ENCODE measurements at regions not wholly inside any gene's neighbourhood (a gene's known extent, or its start where the extent isn't known, plus 50 kb on each side); places are given as distances from the start of the nearest gene placed in this dataset.

DNA sequence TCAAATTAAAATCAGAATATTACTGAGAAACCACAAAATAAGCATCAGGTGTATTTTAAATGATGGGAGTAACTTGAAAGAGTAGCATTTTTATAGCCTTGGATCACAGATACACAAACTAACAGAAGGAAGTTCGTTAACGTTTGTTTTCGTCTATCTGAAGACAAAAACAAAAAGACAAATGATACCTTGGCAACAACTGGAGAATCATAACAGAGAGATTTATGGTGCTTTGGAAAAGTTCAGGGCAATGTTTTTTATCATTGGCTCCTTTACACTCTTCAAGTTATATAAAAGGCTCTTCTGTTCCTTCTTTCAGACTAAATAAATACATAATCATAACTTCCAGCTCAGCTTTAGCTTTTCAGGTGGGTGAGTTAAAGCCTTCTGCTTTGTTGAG is 128.1 kb upstream of the VLDLR start:
- ChIA-PET POLR2A (no interaction called here), CTCF (no interaction called here)
- no peak for DNase-seq (ENCODE audit: low read depth)

DNA sequence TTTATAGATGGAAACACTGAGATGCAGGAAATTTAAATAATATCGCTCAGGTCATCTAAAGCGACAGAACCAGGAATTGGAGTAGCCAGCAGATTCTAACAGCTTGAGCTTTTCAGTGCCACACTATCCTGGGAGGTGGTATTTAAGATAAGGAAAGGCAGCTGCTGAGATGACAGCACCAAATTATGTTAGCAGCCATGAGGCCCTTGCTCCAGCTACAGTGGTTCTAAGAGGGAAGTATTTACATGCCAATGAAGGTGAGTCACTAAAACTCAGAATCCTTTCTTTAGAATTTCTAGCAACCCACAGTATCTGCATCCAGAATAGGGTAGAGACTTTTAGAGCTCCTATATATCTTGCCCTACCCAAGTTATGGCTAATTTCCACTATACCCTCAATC is 127.0 kb upstream of the VLDLR start:
- Histone ChIP-seq H3K27me3 (ENCODE audit: control insufficient read depth, insufficient read depth, low read length) (no peaks in the 10 kb centered on the region), H3K4me3 (ENCODE audit: low read depth, low read length) (no peak overlapping the region), H3K36me3 (ENCODE audit: control insufficient read depth, insufficient read depth, low read length) (no peaks in the 10 kb centered on the region)
- no peak for DNase-seq (ENCODE audit: low read depth)
- CTCF ChIA-PET = interaction anchor here (1.1 to 1.2 kb wide), 2 partner anchors 9 to 17 kb away, joined by 3 to 4 read pairs; no protein-coding TSS in a partner anchor
- POLR2A ChIA-PET = no interaction called here
- TF ChIP-seq, protein P1, sequence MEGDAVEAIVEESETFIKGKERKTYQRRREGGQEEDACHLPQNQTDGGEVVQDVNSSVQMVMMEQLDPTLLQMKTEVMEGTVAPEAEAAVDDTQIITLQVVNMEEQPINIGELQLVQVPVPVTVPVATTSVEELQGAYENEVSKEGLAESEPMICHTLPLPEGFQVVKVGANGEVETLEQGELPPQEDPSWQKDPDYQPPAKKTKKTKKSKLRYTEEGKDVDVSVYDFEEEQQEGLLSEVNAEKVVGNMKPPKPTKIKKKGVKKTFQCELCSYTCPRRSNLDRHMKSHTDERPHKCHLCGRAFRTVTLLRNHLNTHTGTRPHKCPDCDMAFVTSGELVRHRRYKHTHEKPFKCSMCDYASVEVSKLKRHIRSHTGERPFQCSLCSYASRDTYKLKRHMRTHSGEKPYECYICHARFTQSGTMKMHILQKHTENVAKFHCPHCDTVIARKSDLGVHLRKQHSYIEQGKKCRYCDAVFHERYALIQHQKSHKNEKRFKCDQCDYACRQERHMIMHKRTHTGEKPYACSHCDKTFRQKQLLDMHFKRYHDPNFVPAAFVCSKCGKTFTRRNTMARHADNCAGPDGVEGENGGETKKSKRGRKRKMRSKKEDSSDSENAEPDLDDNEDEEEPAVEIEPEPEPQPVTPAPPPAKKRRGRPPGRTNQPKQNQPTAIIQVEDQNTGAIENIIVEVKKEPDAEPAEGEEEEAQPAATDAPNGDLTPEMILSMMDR (IDR thresholded peaks at IDR 0.05; ENCODE audit: insufficient read depth, low read depth, low read length) = no peak

More for the DNA sequence above, 128.1 kb upstream of the VLDLR start:
- TF ChIP-seq, protein P1 (IDR thresholded peaks at IDR 0.05; ENCODE audit: insufficient read depth, low read depth, low read length) = no peak
- Histone ChIP-seq H3K36me3 (ENCODE audit: control insufficient read depth, insufficient read depth, low read length) (no peaks in the 10 kb centered on the region), H3K4me3 (ENCODE audit: low read depth, low read length) (no peak overlapping the region), H3K27me3 (ENCODE audit: control insufficient read depth, insufficient read depth, low read length) (no peaks in the 10 kb centered on the region)

DNA sequence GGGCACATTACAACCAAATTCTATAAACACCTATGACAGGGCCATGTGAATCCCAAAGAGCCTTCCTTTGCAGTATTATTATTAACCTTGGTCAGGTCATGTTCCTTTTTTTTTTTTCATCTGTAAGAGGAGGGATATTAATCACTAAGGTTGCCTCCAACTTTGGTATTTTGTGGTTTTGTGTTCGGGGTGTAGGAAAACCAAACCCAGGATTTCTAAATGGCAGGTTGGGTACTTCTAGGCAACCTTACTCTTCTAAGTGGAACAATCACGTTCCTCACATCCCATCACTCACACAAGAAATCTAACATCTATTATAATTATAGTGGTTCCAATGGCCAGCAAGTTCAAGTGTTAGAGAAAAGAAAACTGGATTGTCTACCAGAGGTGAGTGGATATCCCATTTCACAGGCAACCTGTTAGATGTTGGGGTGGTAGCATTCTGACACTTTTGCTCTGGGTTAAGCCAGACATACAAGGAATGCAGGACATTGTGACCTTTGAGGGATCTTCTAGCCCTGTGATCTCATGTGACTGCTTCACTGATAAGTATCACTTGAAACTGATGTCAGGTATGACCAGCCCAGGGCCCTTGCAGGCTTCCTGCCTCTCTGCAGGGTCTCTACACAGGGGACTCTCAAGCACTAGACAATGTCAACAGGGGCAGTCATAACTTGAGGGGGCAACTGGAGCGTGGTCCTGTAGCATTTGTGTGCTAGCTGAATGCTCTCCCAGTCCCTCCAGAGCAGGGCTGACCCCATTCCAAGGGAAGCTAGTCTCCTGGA is 126.2 kb upstream of the VLDLR start:
- POLR2A ChIA-PET = no interaction called here
- no peak for DNase-seq (ENCODE audit: low read depth)
- Histone ChIP-seq H3K36me3 (ENCODE audit: control insufficient read depth, insufficient read depth, low read length) (no peaks in the 10 kb centered on the region), H3K4me3 (ENCODE audit: low read depth, low read length) (no peak overlapping the region), H3K27me3 (ENCODE audit: control insufficient read depth, insufficient read depth, low read length) (no peaks in the 10 kb centered on the region)
- CTCF ChIA-PET = interaction anchor here (1.1 kb wide), 1 partner anchor 8 kb away, joined by 4 read pairs; no protein-coding TSS in a partner anchor
- TF ChIP-seq, protein P1 (IDR thresholded peaks at IDR 0.05; ENCODE audit: insufficient read depth, low read depth, low read length) = no peak

DNA sequence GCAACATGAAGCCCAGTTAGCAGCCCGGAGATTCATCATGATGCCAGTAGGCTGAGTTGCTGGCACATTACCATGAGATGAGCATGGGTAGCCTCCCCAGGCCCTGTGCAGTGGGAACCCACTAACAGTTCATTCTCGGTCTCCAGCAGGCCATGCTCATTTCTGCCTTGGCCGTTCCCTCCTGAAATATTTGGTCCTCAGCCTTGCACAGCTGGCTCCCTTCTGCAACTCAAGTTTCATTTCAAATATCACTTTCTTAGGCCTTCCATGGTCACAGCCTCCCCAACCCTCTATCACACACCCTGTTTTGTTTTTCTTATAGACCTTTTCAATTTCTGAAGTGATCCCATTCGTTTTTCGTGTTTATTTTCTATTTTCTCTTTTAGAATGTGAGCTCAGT is 125.4 kb upstream of the VLDLR start:
- no peaks in the 10 kb centered on the region for H3K36me3 ChIP-seq (ENCODE audit: control insufficient read depth, insufficient read depth, low read length)
- TF ChIP-seq, protein P1 (IDR thresholded peaks at IDR 0.05; ENCODE audit: insufficient read depth, low read depth, low read length) = no peak
- H3K4me3 ChIP-seq (ENCODE audit: low read depth, low read length) = no peak overlapping the region
- CTCF ChIA-PET = no interaction called here
- no peak for DNase-seq (ENCODE audit: low read depth)
- POLR2A ChIA-PET = no interaction called here
- no peaks in the 10 kb centered on the region for H3K27me3 ChIP-seq (ENCODE audit: control insufficient read depth, insufficient read depth, low read length)

DNA sequence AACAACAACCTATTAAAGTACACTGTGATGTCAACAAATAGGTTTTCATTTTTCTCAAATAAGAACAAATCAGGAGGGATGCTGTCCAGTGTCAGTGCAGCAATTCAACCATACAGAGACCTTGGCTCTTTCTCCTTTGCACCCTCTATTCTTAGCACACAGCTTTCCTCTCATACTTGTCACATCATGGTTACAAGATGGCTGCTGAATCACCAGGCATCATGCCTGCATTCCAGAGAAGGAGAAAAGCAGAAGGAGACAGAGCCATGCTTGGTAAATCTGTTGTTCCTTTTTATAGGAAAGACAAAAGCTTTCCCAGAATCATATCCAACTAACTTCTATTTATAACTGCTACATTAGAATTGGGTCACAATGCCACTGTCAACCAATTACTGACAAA is 124.7 kb upstream of the VLDLR start:
- DNase-seq (ENCODE audit: low read depth) = no peak
- TF ChIP-seq, protein P1 (IDR thresholded peaks at IDR 0.05; ENCODE audit: insufficient read depth, low read depth, low read length) = no peak
- CTCF ChIA-PET = no interaction called here
- no peak overlapping the region for H3K4me3 ChIP-seq (ENCODE audit: low read depth, low read length)
- no peaks in the 10 kb centered on the region for H3K27me3 ChIP-seq (ENCODE audit: control insufficient read depth, insufficient read depth, low read length)
- H3K36me3 ChIP-seq (ENCODE audit: control insufficient read depth, insufficient read depth, low read length) = no peaks in the 10 kb centered on the region
- POLR2A ChIA-PET = no interaction called here
